GM19351 (cell line): ENCODE measurements at regions not wholly inside any gene's neighbourhood (a gene's known extent, or its start where the extent isn't known, plus 50 kb on each side); places are given as distances from the start of the nearest gene placed in this dataset.
"Not testable (repeated sequence)": the region's sequence is repeated elsewhere in the genome, so short reads cannot be mapped to it uniquely, and the experiment has no call there.

ENCODE experiments used
- ATAC-seq: cut with Tn5 transposase; IDR thresholded peaks from one replicate; pipeline ENCODE4 v1.9.1; 2021; ENCODE audit warnings: mild to moderate bottlenecking, moderate library complexity; ENCODE audit not compliant: unreplicated experiment

DNA sequence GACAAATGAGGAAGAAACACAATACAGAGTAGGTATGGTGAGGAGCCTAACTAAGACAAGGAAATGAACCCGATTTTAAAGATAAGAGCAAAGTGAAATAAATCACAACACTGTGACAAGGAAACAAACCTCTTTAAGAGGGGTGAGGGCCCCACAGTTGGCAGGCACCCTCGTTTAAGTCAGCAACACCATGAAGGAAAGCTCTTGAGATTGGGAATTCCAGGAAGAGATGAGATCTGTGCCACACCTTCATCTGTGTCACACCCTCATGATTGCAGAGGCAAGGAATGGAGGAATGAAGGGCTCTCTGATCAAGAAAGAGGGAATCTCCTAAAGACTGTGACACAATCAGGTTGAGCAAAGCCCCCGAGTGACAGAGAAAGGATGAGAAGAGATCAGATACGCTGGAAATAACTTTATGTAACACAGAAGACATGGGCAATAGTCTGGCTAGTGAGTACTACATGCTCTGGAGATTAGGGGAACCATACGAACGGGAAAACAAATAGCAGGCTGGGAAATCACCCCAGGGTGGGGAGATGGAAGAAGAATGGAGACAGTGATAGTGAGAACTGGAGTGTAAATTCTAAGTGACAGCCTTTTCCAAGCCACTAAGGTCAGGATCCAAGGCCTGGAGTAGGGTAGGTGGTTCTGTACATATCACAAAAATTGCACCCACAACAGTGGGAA, 51.7 kb upstream of the TERB2 start:
- not testable (repeated sequence) for ATAC-seq
